Spleen (tissue), 11 donors: ENCODE measurements at regions not wholly inside any gene's neighbourhood (a gene's known extent, or its start where the extent isn't known, plus 50 kb on each side); places are given as distances from the start of the nearest gene placed in this dataset.

Experiments used
- DNase-seq: peaks from one replicate; pipeline ENCODE4 v3.0.0-alpha.2; 2020
- H3K27ac ChIP-seq, 8 donors: fragments of 200-600 bp; sonication (generic) in 7 of 8; 1 replicate in 4 of 8; 2 replicates in 4 of 8; pipeline versions ENCODE4 v1.5.0 to v1.8.0; 2016 to 2021; ENCODE audit warnings: inconsistent platforms in 4 of 8, mild to moderate bottlenecking in 4 of 8, moderate library complexity in 1 of 8
- H3K27me3 ChIP-seq, 7 donors: fragments of 200-600 bp; sonication (generic) in 6 of 7; replicated peaks in 1 of 7; 1 replicate in 4 of 7; 2 replicates in 3 of 7; pipeline versions ENCODE4 v1.5.0 to v1.8.0; 2016 to 2021; ENCODE audit warnings: inconsistent platforms in 3 of 7, mild to moderate bottlenecking in 1 of 7
- H3K36me3 ChIP-seq, 6 donors: fragments of 200-600 bp; sonication (generic) in 5 of 6; 1 replicate in 4 of 6; 2 replicates in 2 of 6; pipeline versions ENCODE4 v1.5.0 to v1.8.0; 2016 to 2021; ENCODE audit warnings: inconsistent platforms in 2 of 6
- H3K4me1 ChIP-seq, 6 donors: fragments of 200-600 bp; sonication (generic) in 5 of 6; 1 replicate in 3 of 6; 2 replicates in 3 of 6; pipeline versions ENCODE4 v1.5.0 to v1.8.0; 2016 to 2021; ENCODE audit warnings: inconsistent platforms in 3 of 6
- H3K4me3 ChIP-seq, 8 donors: fragments of 200-600 bp; sonication (generic) in 7 of 8; 1 replicate in 4 of 8; 2 replicates in 4 of 8; pipeline versions ENCODE4 v1.5.0 to v1.8.0; 2016 to 2021; ENCODE audit warnings: inconsistent platforms in 4 of 8, mild to moderate bottlenecking in 4 of 8, moderate library complexity in 2 of 8
- H3K9me3 ChIP-seq, 8 donors: fragments of 200-600 bp; sonication (generic) in 7 of 8; 1 replicate in 4 of 8; 2 replicates in 4 of 8; pipeline versions ENCODE4 v1.5.0 to v1.8.0; 2016 to 2021; ENCODE audit warnings: inconsistent platforms in 4 of 8
- CTCF ChIP-seq, 11 experiments: fragments of 200-600 bp in 7 of 11; fragments of 450-650 bp in 4 of 11; sonication (generic) in 4 of 11; IDR thresholded peaks in 8 of 11; conservative IDR thresholded peaks in 3 of 11; 1 replicate in 7 of 11; 2 replicates in 4 of 11; pipeline versions ENCODE4 v1.4.0 to v1.8.0; 2016 to 2021; ENCODE audit warnings: antibody characterized with exemption in 11 of 11, inconsistent platforms in 4 of 11, mild to moderate bottlenecking in 1 of 11
- POLR2A ChIP-seq, 3 donors: fragments of 450-650 bp; IDR thresholded peaks; one replicate each; pipeline ENCODE4 v1.5.1; 2017; ENCODE audit warnings: antibody characterized with exemption in 3 of 3, mild to moderate bottlenecking in 1 of 3
- POLR2AphosphoS5 ChIP-seq, 3 donors: sonication (generic); formaldehyde crosslinking; IDR thresholded peaks; one replicate each; pipeline ENCODE4 v1.5.1; 2017; ENCODE audit warnings: antibody characterized with exemption in 3 of 3
- WGBS, 5 donors: extraction: QIAGEN DNeasy Blood & Tissue Kit in 3 of 5; methylation state at CpG; one replicate each; pipeline versions ENCODE4 v1.1.5 to v1.1.7; 2013 to 2018; 5-methylcytosine and 5-hydroxymethylcytosine counted together
- intact Hi-C: fragments of 100-400 bp; cut with DNase I; formaldehyde crosslinking; loops from one replicate; pipeline ENCODE4 v1.15.0; 2023; ENCODE audit warnings: low total_unique reads
- donor health status: healthy with polysubstance abuse.
- donor health status: DM: no; HTN: no; CAD: no; lungs with moderate emphysema.
- donor health status: DM: no; HTN: no; CAD: no.
- donor health status: Bipolar disorder and iron deficiency.
- donor health status: healthy.
- donor health status: DM: no; HTN: no; CAD: no.
- donor health status: DM: yes; HTN: yes; CAD: no.

GRCh38 chr7:68058014-68058413 lies 1061.4 kb downstream of the TYW1 start:
- H3K4me3 ChIP-seq = no peak overlapping the region
- TF ChIP-seq CTCF (IDR thresholded peaks at IDR 0.05 in 8 of 11, conservative IDR thresholded peaks at IDR 0.05 in 3 of 11) (no peak), POLR2AphosphoS5 (IDR thresholded peaks at IDR 0.05) (no peak), POLR2A (IDR thresholded peaks at IDR 0.05) (no peak)
- intact Hi-C loops = no loop called here
- WGBS, 5 donors = 25 to 53% (median 43%) methylated on average over 2 of the region's 2 CpGs
- no peaks in the 10 kb centered on the region for H3K36me3 ChIP-seq
- H3K4me1 ChIP-seq = no peaks in the 10 kb centered on the region
- no peak overlapping the region for H3K27ac ChIP-seq
- DNase-seq = no peak
- peaks cover 0 to 12% (median 0%) of the 10 kb centered on the region in 7 donors for H3K27me3 ChIP-seq
- peaks cover 0 to 3% (median 0%) of the 10 kb centered on the region in 8 donors for H3K9me3 ChIP-seq

- no peaks in the 10 kb centered on the region for H3K36me3 ChIP-seq
- intact Hi-C loops = no loop called here
- DNase-seq = no peak
- WGBS, 5 donors = 72 to 76% (median 74%) methylated on average over 6 of the region's 6 CpGs
- H3K27ac ChIP-seq = no peak overlapping the region
- no peak for TF ChIP-seq POLR2AphosphoS5 (IDR thresholded peaks at IDR 0.05)
- TF ChIP-seq CTCF (IDR thresholded peaks at IDR 0.05 in 8 of 11, conservative IDR thresholded peaks at IDR 0.05 in 3 of 11) = peak in 5 of 11 experiments; percentile 16 to 37 (median 20)
- H3K4me1 ChIP-seq = no peaks in the 10 kb centered on the region
- H3K9me3 ChIP-seq = no peaks in the 10 kb centered on the region
- no peak overlapping the region for H3K4me3 ChIP-seq
- H3K27me3 ChIP-seq = peaks cover 0 to 12% (median 0%) of the 10 kb centered on the region in 7 donors
Observed at GRCh38 chr7:68063171-68063570, 1066.5 kb downstream of the TYW1 start.

- no peaks in the 10 kb centered on the region for H3K36me3 ChIP-seq
- peaks cover 0 to 6% (median 0%) of the 10 kb centered on the region in 7 donors for H3K27me3 ChIP-seq
- H3K27ac ChIP-seq = no peak overlapping the region
- H3K4me1 ChIP-seq = no peaks in the 10 kb centered on the region
- DNase-seq = no peak
- H3K9me3 ChIP-seq = no peaks in the 10 kb centered on the region
- H3K4me3 ChIP-seq = no peak overlapping the region
- TF ChIP-seq POLR2AphosphoS5 (IDR thresholded peaks at IDR 0.05) (no peak), CTCF (IDR thresholded peaks at IDR 0.05 in 8 of 11, conservative IDR thresholded peaks at IDR 0.05 in 3 of 11) (no peak), POLR2A (IDR thresholded peaks at IDR 0.05) (no peak)
- WGBS, 5 donors = 75 to 92% (median 87%) methylated on average over 4 of the region's 4 CpGs
- intact Hi-C loops = no loop called here
Observed at GRCh38 chr7:68065581-68065980, 1068.9 kb downstream of the TYW1 start.

DNA sequence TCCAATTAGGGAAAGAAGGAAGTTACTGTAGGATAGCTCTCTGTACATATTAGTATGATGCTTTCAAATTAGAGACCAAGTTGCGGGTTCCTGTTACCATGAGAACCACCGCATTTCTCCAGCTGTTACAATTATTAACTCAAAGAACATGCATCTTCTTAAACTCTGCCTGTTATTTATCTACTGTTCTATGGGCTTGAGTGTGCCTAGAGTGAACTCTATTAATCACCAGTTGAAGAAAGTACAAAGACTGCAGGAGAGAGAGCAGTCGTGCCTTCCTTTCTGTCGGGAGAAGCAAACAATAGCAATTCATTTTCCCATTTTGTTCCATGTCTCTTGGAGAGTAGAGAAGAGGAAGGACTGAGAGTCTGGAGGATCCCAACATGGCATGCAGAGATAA lies 1071.2 kb downstream of the TYW1 start:
- no peaks in the 10 kb centered on the region for H3K4me1 ChIP-seq
- TF ChIP-seq POLR2AphosphoS5 (IDR thresholded peaks at IDR 0.05) = no peak
- TF ChIP-seq CTCF (IDR thresholded peaks at IDR 0.05 in 8 of 11, conservative IDR thresholded peaks at IDR 0.05 in 3 of 11) = no peak
- TF ChIP-seq POLR2A (IDR thresholded peaks at IDR 0.05) = no peak
- no peak overlapping the region for H3K27ac ChIP-seq
- no peak overlapping the region for H3K4me3 ChIP-seq
- H3K36me3 ChIP-seq = no peaks in the 10 kb centered on the region
- no peak for DNase-seq
- intact Hi-C loops = no loop called here
- 46 to 61% (median 54%) methylated on average over 4 of the region's 4 CpGs for WGBS, 5 donors
- peaks cover 0 to 4% (median 0%) of the 10 kb centered on the region in 8 donors for H3K9me3 ChIP-seq
- no peaks in the 10 kb centered on the region for H3K27me3 ChIP-seq
